ENCODE measurements at regions not wholly inside any gene's neighbourhood (a gene's known extent, or its start where the extent isn't known, plus 50 kb on each side); places are given as distances from the start of the nearest gene placed in this dataset.
"Not testable (repeated sequence)": the region's sequence is repeated elsewhere in the genome, so short reads cannot be mapped to it uniquely, and the experiment has no call there.

GRCh38 chr2:190742431-190742830 is 93.5 kb downstream of the NAB1 start:
- Histone ChIP-seq H3K9me3 (ENCODE audit: control insufficient read depth, low read length) (no peaks in the 10 kb centered on the region), H3K4me1 (ENCODE audit: control insufficient read depth, insufficient read depth, low read length, poor library complexity, severe bottlenecking) (peaks cover 7% of the 10 kb centered on the region), H3K36me3 (ENCODE audit: control insufficient read depth, insufficient read depth, low read length) (no peaks in the 10 kb centered on the region), H3K4me3 (ENCODE audit: extremely low read depth, insufficient read depth, low read length, poor library complexity, severe bottlenecking) (no peak overlapping the region), H3K27ac (ENCODE audit: low read depth, low read length, severe bottlenecking) (no peak overlapping the region)

GRCh38 chr2:190744041-190744440 is 95.2 kb downstream of the NAB1 start:
- no CpG with 5 or more reads among the region's 2 CpGs for WGBS, 2 experiments (ENCODE audit: insufficient coverage in 2 of 2)
- H3K27ac ChIP-seq (ENCODE audit: low read depth, low read length, severe bottlenecking) = no peak overlapping the region
- H3K4me1 ChIP-seq (ENCODE audit: control insufficient read depth, insufficient read depth, low read length, poor library complexity, severe bottlenecking) = peaks cover 8% of the 10 kb centered on the region
- H3K4me3 ChIP-seq (ENCODE audit: extremely low read depth, insufficient read depth, low read length, poor library complexity, severe bottlenecking) = no peak overlapping the region
- H3K9me3 ChIP-seq (ENCODE audit: control insufficient read depth, low read length) = no peaks in the 10 kb centered on the region
- H3K36me3 ChIP-seq (ENCODE audit: control insufficient read depth, insufficient read depth, low read length) = no peaks in the 10 kb centered on the region

GRCh38 chr2:190746971-190747761 is 98.3 kb downstream of the NAB1 start:
- Histone ChIP-seq H3K4me1 (ENCODE audit: control insufficient read depth, insufficient read depth, low read length, poor library complexity, severe bottlenecking) (peaks cover 8% of the 10 kb centered on the region), H3K27ac (ENCODE audit: low read depth, low read length, severe bottlenecking) (peak overlapping the region; percentile 60), H3K36me3 (ENCODE audit: control insufficient read depth, insufficient read depth, low read length) (no peaks in the 10 kb centered on the region), H3K9me3 (ENCODE audit: control insufficient read depth, low read length) (no peaks in the 10 kb centered on the region), H3K4me3 (ENCODE audit: extremely low read depth, insufficient read depth, low read length, poor library complexity, severe bottlenecking) (no peak overlapping the region)
- whole genome bisulfite sequencing, 2 experiments (ENCODE audit: insufficient coverage in 2 of 2) = 80% methylated on average over 1 of the region's 3 CpGs; no CpG with 5 or more reads in 1 of the 2 experiments

GRCh38 chr2:190748966-190749365 is 100.1 kb downstream of the NAB1 start:
- 93% methylated on average over 2 of the region's 3 CpGs; no CpG with 5 or more reads in 1 of the 2 experiments for WGBS, 2 experiments (ENCODE audit: insufficient coverage in 2 of 2)
- H3K4me3 ChIP-seq (ENCODE audit: extremely low read depth, insufficient read depth, low read length, poor library complexity, severe bottlenecking) = no peak overlapping the region
- H3K36me3 ChIP-seq (ENCODE audit: control insufficient read depth, insufficient read depth, low read length) = no peaks in the 10 kb centered on the region
- no peak overlapping the region for H3K27ac ChIP-seq (ENCODE audit: low read depth, low read length, severe bottlenecking)
- peaks cover 8% of the 10 kb centered on the region for H3K4me1 ChIP-seq (ENCODE audit: control insufficient read depth, insufficient read depth, low read length, poor library complexity, severe bottlenecking)
- no peaks in the 10 kb centered on the region for H3K9me3 ChIP-seq (ENCODE audit: control insufficient read depth, low read length)

- H3K36me3 ChIP-seq (ENCODE audit: control insufficient read depth, insufficient read depth, low read length) = no peaks in the 10 kb centered on the region
- no peak overlapping the region for H3K4me3 ChIP-seq (ENCODE audit: extremely low read depth, insufficient read depth, low read length, poor library complexity, severe bottlenecking)
- H3K27ac ChIP-seq (ENCODE audit: low read depth, low read length, severe bottlenecking) = no peak overlapping the region
- H3K9me3 ChIP-seq (ENCODE audit: control insufficient read depth, low read length) = no peaks in the 10 kb centered on the region
- 87 to 89% methylated on average over 3 of the region's 5 CpGs for WGBS, 2 experiments (ENCODE audit: insufficient coverage in 2 of 2)
- peaks cover 5% of the 10 kb centered on the region for H3K4me1 ChIP-seq (ENCODE audit: control insufficient read depth, insufficient read depth, low read length, poor library complexity, severe bottlenecking)
These were observed 107.0 kb downstream of the NAB1 start for GRCh38 chr2:190755772-190756415.

- H3K4me1 ChIP-seq (ENCODE audit: control insufficient read depth, insufficient read depth, low read length, poor library complexity, severe bottlenecking) = peaks cover 5% of the 10 kb centered on the region
- no peaks in the 10 kb centered on the region for H3K9me3 ChIP-seq (ENCODE audit: control insufficient read depth, low read length)
- H3K4me3 ChIP-seq (ENCODE audit: extremely low read depth, insufficient read depth, low read length, poor library complexity, severe bottlenecking) = no peak overlapping the region
- WGBS, 2 experiments (ENCODE audit: insufficient coverage in 2 of 2) = 87 to 94% methylated on average over 2 to 7 of the region's 8 CpGs
- H3K27ac ChIP-seq (ENCODE audit: low read depth, low read length, severe bottlenecking) = no peak overlapping the region
- no peaks in the 10 kb centered on the region for H3K36me3 ChIP-seq (ENCODE audit: control insufficient read depth, insufficient read depth, low read length)
These were observed 110.9 kb downstream of the NAB1 start for GRCh38 chr2:190759749-190760213.

- H3K4me3 ChIP-seq (ENCODE audit: extremely low read depth, insufficient read depth, low read length, poor library complexity, severe bottlenecking); H3K4me1 ChIP-seq (ENCODE audit: control insufficient read depth, insufficient read depth, low read length, poor library complexity, severe bottlenecking); H3K36me3 ChIP-seq (ENCODE audit: control insufficient read depth, insufficient read depth, low read length); H3K27ac ChIP-seq (ENCODE audit: low read depth, low read length, severe bottlenecking); H3K9me3 ChIP-seq (ENCODE audit: control insufficient read depth, low read length): not testable (repeated sequence)
- WGBS, 2 experiments (ENCODE audit: insufficient coverage in 2 of 2) = 96 to 98% methylated on average over 16 to 29 of the region's 30 CpGs
These were observed 111.7 kb downstream of the NAB1 start for GRCh38 chr2:190760353-190761150.

GRCh38 chr2:190761216-190761615 is 112.3 kb downstream of the NAB1 start:
- WGBS, 2 experiments (ENCODE audit: insufficient coverage in 2 of 2) = no CpG with 5 or more reads among the region's 28 CpGs
- H3K4me3 ChIP-seq (ENCODE audit: extremely low read depth, insufficient read depth, low read length, poor library complexity, severe bottlenecking); H3K36me3 ChIP-seq (ENCODE audit: control insufficient read depth, insufficient read depth, low read length): not testable (repeated sequence)

GRCh38 chr2:190762566-190762965 is 113.7 kb downstream of the NAB1 start:
- Histone ChIP-seq H3K4me3 (ENCODE audit: extremely low read depth, insufficient read depth, low read length, poor library complexity, severe bottlenecking) (no peak overlapping the region), H3K36me3 (ENCODE audit: control insufficient read depth, insufficient read depth, low read length) (no peaks in the 10 kb centered on the region), H3K27ac (ENCODE audit: low read depth, low read length, severe bottlenecking) (no peak overlapping the region), H3K9me3 (ENCODE audit: control insufficient read depth, low read length) (no peaks in the 10 kb centered on the region), H3K4me1 (ENCODE audit: control insufficient read depth, insufficient read depth, low read length, poor library complexity, severe bottlenecking) (peaks cover 15% of the 10 kb centered on the region)
- WGBS, 2 experiments (ENCODE audit: insufficient coverage in 2 of 2) = 71% methylated on average over 1 of the region's 1 CpG; no CpG with 5 or more reads in 1 of the 2 experiments

More at GRCh38 chr2:190761216-190761615, 112.3 kb downstream of the NAB1 start:
- not testable (repeated sequence) for H3K27ac ChIP-seq (ENCODE audit: low read depth, low read length, severe bottlenecking); H3K9me3 ChIP-seq (ENCODE audit: control insufficient read depth, low read length)
- H3K4me1 ChIP-seq (ENCODE audit: control insufficient read depth, insufficient read depth, low read length, poor library complexity, severe bottlenecking) = peaks cover 12% of the 10 kb centered on the region

GRCh38 chr2:190763100-190763499 is 114.2 kb downstream of the NAB1 start:
- Histone ChIP-seq H3K9me3 (ENCODE audit: control insufficient read depth, low read length) (no peaks in the 10 kb centered on the region), H3K4me1 (ENCODE audit: control insufficient read depth, insufficient read depth, low read length, poor library complexity, severe bottlenecking) (peaks cover 15% of the 10 kb centered on the region), H3K27ac (ENCODE audit: low read depth, low read length, severe bottlenecking) (no peak overlapping the region), H3K36me3 (ENCODE audit: control insufficient read depth, insufficient read depth, low read length) (no peaks in the 10 kb centered on the region), H3K4me3 (ENCODE audit: extremely low read depth, insufficient read depth, low read length, poor library complexity, severe bottlenecking) (no peak overlapping the region)

Measured in mesodermal cell (in vitro differentiated cells).